ENCODE measurements at regions not wholly inside any gene's neighbourhood (a gene's known extent, or its start where the extent isn't known, plus 50 kb on each side); places are given as distances from the start of the nearest gene placed in this dataset.

- no peak overlapping the region for H3K4me3 Mint-ChIP-seq (ENCODE audit: unreplicated experiment)
- Histone ChIP-seq H3K9me3 (no peaks in the 10 kb centered on the region), H3K27me3 (replicated peaks; ENCODE audit: control insufficient read depth, insufficient read depth, low read length) (no peaks in the 10 kb centered on the region), H3K4me1 (no peaks in the 10 kb centered on the region), H3K36me3 (ENCODE audit: control insufficient read depth, insufficient read depth, low read length) (no peaks in the 10 kb centered on the region), H3K4me3 (ENCODE audit: low read depth, low read length) (no peak overlapping the region)
- H3K36me3 Mint-ChIP-seq (ENCODE audit: insufficient read depth, unreplicated experiment): no peaks in the 10 kb centered on the region
- intact Hi-C loops (cut with micrococcal nuclease; ENCODE audit: unreplicated experiment): no loop called here
- no peak for TF ChIP-seq CTCF (IDR thresholded peaks at IDR 0.05; ENCODE audit: insufficient read depth in 1 of 2, low read depth in 1 of 2, low read length in 1 of 2, severe bottlenecking in 1 of 2, unreplicated experiment in 1 of 2)
- DNase-seq: no peak
- CTCF ChIA-PET: no interaction called here
- H3K4me1 Mint-ChIP-seq (ENCODE audit: low read depth, unreplicated experiment): no peaks in the 10 kb centered on the region
- no peak overlapping the region for H3K27ac Mint-ChIP-seq (ENCODE audit: unreplicated experiment)
- BruUV-seq (replicated peaks): no TSS peak
- no peaks in the 10 kb centered on the region for H3K9me3 Mint-ChIP-seq (ENCODE audit: unreplicated experiment)
- peaks cover 29% of the 10 kb centered on the region for H3K27me3 Mint-ChIP-seq (ENCODE audit: insufficient read depth, unreplicated experiment)
- POLR2A ChIA-PET: no interaction called here
These were observed 167.5 kb upstream of the ZC3H12A start for GRCh38 chr1:37306871-37307270.

DNA sequence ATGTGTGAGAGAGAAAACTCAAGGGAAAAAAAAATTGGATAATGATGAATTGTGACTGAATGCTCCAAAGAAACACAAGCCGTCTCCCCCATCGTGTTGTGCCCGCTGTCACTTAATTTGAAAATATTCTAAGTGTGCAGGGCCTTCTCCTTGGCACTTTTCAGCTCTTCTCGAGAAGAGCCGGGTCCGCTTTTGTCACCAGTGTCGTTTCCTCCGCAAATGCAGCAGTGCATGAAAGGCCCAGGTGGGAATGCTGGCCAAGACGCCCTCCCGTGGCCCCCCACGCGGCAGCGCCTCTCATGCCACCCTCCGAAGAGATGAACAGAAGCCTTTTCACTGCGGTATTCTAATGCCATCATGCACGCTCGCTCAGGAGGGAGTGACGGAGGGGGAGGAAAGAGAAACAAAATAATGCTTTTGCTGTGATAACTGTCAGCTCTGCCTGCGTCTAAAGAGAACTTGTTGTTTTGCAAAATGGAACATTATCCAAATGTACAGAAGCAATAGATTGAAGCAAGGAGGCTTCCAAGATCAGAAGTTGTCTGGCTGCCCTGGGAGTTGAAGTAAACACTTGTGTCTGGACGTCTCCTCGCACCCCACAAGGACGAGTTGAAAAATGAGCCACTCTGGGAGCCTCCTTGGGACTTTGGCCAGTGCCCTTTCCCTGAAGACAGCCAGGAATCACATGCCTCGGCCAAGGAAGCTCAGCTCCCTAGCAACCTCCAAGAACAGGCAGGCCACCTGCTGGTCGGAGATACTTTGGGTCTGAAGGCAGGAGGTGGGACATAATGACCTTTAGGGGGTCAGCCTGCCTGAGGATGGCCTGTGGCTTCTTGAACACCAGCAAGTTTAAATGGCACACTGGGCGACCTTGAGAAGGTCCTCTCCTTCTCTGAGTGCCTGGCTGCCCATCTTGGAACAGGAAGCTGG, 166.1 kb upstream of the ZC3H12A start:
- BruUV-seq (replicated peaks): no TSS peak
- no peak for TF ChIP-seq CTCF (IDR thresholded peaks at IDR 0.05; ENCODE audit: insufficient read depth in 1 of 2, low read depth in 1 of 2, low read length in 1 of 2, severe bottlenecking in 1 of 2, unreplicated experiment in 1 of 2)
- H3K36me3 ChIP-seq (ENCODE audit: control insufficient read depth, insufficient read depth, low read length): no peaks in the 10 kb centered on the region
- POLR2A ChIA-PET: no interaction called here
- no peak for DNase-seq
- H3K4me3 ChIP-seq (ENCODE audit: low read depth, low read length): no peak overlapping the region
- no peaks in the 10 kb centered on the region for H3K27me3 ChIP-seq (replicated peaks; ENCODE audit: control insufficient read depth, insufficient read depth, low read length)
- no peaks in the 10 kb centered on the region for H3K9me3 ChIP-seq
- no peak overlapping the region for H3K4me3 Mint-ChIP-seq (ENCODE audit: unreplicated experiment)
- no peaks in the 10 kb centered on the region for H3K4me1 ChIP-seq
- intact Hi-C loops (cut with micrococcal nuclease; ENCODE audit: unreplicated experiment): no loop called here
- H3K4me1 Mint-ChIP-seq (ENCODE audit: low read depth, unreplicated experiment): no peaks in the 10 kb centered on the region
- CTCF ChIA-PET: interaction anchor here (1.0 kb wide), 1 partner anchor 10 kb away, joined by 3 read pairs; no protein-coding TSS in a partner anchor
- H3K27ac Mint-ChIP-seq (ENCODE audit: unreplicated experiment): no peak overlapping the region
- no peaks in the 10 kb centered on the region for H3K9me3 Mint-ChIP-seq (ENCODE audit: unreplicated experiment)
- H3K27me3 Mint-ChIP-seq (ENCODE audit: insufficient read depth, unreplicated experiment): peaks cover 36% of the 10 kb centered on the region
- no peaks in the 10 kb centered on the region for H3K36me3 Mint-ChIP-seq (ENCODE audit: insufficient read depth, unreplicated experiment)

GRCh38 chr1:37309574-37309973, 164.8 kb upstream of the ZC3H12A start:
- no peaks in the 10 kb centered on the region for H3K27me3 ChIP-seq (replicated peaks; ENCODE audit: control insufficient read depth, insufficient read depth, low read length)

More at GRCh38 chr1:37309574-37309973, 164.8 kb upstream of the ZC3H12A start:
- intact Hi-C loops (cut with micrococcal nuclease; ENCODE audit: unreplicated experiment): no loop called here
- ChIA-PET CTCF (no interaction called here), POLR2A (no interaction called here)
- Histone ChIP-seq H3K4me1 (no peaks in the 10 kb centered on the region), H3K9me3 (no peaks in the 10 kb centered on the region), H3K4me3 (ENCODE audit: low read depth, low read length) (no peak overlapping the region), H3K36me3 (ENCODE audit: control insufficient read depth, insufficient read depth, low read length) (no peaks in the 10 kb centered on the region)
- no peak for DNase-seq
- Mint-ChIP-seq H3K27ac (ENCODE audit: unreplicated experiment) (no peak overlapping the region), H3K36me3 (ENCODE audit: insufficient read depth, unreplicated experiment) (no peaks in the 10 kb centered on the region), H3K27me3 (ENCODE audit: insufficient read depth, unreplicated experiment) (peaks cover 45% of the 10 kb centered on the region), H3K9me3 (ENCODE audit: unreplicated experiment) (no peaks in the 10 kb centered on the region), H3K4me3 (ENCODE audit: unreplicated experiment) (no peak overlapping the region), H3K4me1 (ENCODE audit: low read depth, unreplicated experiment) (no peaks in the 10 kb centered on the region)
- no peak for TF ChIP-seq CTCF (IDR thresholded peaks at IDR 0.05; ENCODE audit: insufficient read depth in 1 of 2, low read depth in 1 of 2, low read length in 1 of 2, severe bottlenecking in 1 of 2, unreplicated experiment in 1 of 2)
- no TSS peak for BruUV-seq (replicated peaks)

Data from Caco-2 (cell line).